Sciatic nerve (tissue), 2 donors: ENCODE measurements at regions not wholly inside any gene's neighbourhood (a gene's known extent, or its start where the extent isn't known, plus 50 kb on each side); places are given as distances from the start of the nearest gene placed in this dataset.
"Not testable (repeated sequence)": the region's sequence is repeated elsewhere in the genome, so short reads cannot be mapped to it uniquely, and the experiment has no call there.

Experiments
- ATAC-seq: fragments of 200-7000 bp; cut with Tn5 transposase; one replicate; pipeline ENCODE4 v1.9.1; 2020; ENCODE audit warnings: mild to moderate bottlenecking, moderate library complexity
- DNase-seq: peaks from one replicate; pipeline ENCODE4 v3.0.0-alpha.2; 2020; ENCODE audit warnings: low spot score
- intact Hi-C: fragments of 100-400 bp; cut with DNase I; formaldehyde crosslinking; loops from one replicate; pipeline ENCODE4 v1.14.2; 2022
- donor health status: DM: no; HTN: no; CAD: no.
- donor health status: DM: no; HTN: no; CAD: no.

- DNase-seq, intact Hi-C loops, ATAC-seq: not testable (repeated sequence)
These were observed 929.5 kb upstream of the LRFN5 start for GRCh38 chr14:40677206-40677605.

- intact Hi-C loops = no loop called here
- DNase-seq = no peak
- no peak for ATAC-seq
These were observed 932.2 kb upstream of the LRFN5 start for GRCh38 chr14:40674502-40674901.

- no peak for ATAC-seq
- intact Hi-C loops = no loop called here
- no peak for DNase-seq
These were observed 950.4 kb upstream of the LRFN5 start for GRCh38 chr14:40656311-40656710.

GRCh38 chr14:40652089-40652691 is 954.5 kb upstream of the LRFN5 start:
- intact Hi-C loops = no loop called here
- ATAC-seq (no peak), DNase-seq (no peak)

GRCh38 chr14:40630471-40630870 is 976.2 kb upstream of the LRFN5 start:
- intact Hi-C loops = no loop called here

GRCh38 chr14:40629551-40630137 is 977.0 kb upstream of the LRFN5 start:
- ATAC-seq, DNase-seq, intact Hi-C loops: not testable (repeated sequence)

More at GRCh38 chr14:40630471-40630870, 976.2 kb upstream of the LRFN5 start:
- DNase-seq (no peak), ATAC-seq (no peak)

GRCh38 chr14:40629144-40629543 is 977.5 kb upstream of the LRFN5 start:
- intact Hi-C loops = no loop called here
- ATAC-seq (no peak), DNase-seq (no peak)

GRCh38 chr14:40623643-40624042 is 983.0 kb upstream of the LRFN5 start:
- no peak for ATAC-seq

GRCh38 chr14:40618225-40618898 is 988.3 kb upstream of the LRFN5 start:
- intact Hi-C loops = no loop called here
- ATAC-seq (no peak), DNase-seq (no peak)

More at GRCh38 chr14:40623643-40624042, 983.0 kb upstream of the LRFN5 start:
- DNase-seq = no peak
- intact Hi-C loops = no loop called here

- DNase-seq = no peak
- intact Hi-C loops = no loop called here
- no peak for ATAC-seq
These were observed 990.1 kb upstream of the LRFN5 start for GRCh38 chr14:40616579-40616978.

- intact Hi-C loops = no loop called here
- DNase-seq = no peak
- no peak for ATAC-seq
These were observed 1005.6 kb upstream of the LRFN5 start for GRCh38 chr14:40601063-40601462.

GRCh38 chr14:40599725-40600124 is 1007.0 kb upstream of the LRFN5 start:
- ATAC-seq = no peak
- intact Hi-C loops = no loop called here
- no peak for DNase-seq

GRCh38 chr14:40581264-40581663 is 1025.4 kb upstream of the LRFN5 start:
- ATAC-seq = no peak
- intact Hi-C loops = no loop called here
- no peak for DNase-seq

- no peak for ATAC-seq
- intact Hi-C loops = no loop called here
- no peak for DNase-seq
These were observed 1029.7 kb upstream of the LRFN5 start for GRCh38 chr14:40576880-40577478.

GRCh38 chr14:40574780-40575179 is 1031.9 kb upstream of the LRFN5 start:
- no peak for DNase-seq
- ATAC-seq = no peak
- intact Hi-C loops = no loop called here

GRCh38 chr14:40525314-40525713 is 1081.4 kb upstream of the LRFN5 start:
- no peak for DNase-seq
- intact Hi-C loops = no loop called here
- no peak for ATAC-seq

- intact Hi-C loops = no loop called here
- DNase-seq (no peak), ATAC-seq (no peak)
These were observed 1083.6 kb upstream of the LRFN5 start for GRCh38 chr14:40523123-40523522.

- ATAC-seq = no peak
- intact Hi-C loops = no loop called here
These were observed 1062.2 kb upstream of the FBXO33 start for GRCh38 chr14:40494483-40494882.

GRCh38 chr14:40487824-40488223 is 1055.6 kb upstream of the FBXO33 start:
- no peak for ATAC-seq
- DNase-seq = no peak
- intact Hi-C loops = no loop called here

More at GRCh38 chr14:40494483-40494882, 1062.2 kb upstream of the FBXO33 start:
- no peak for DNase-seq

- ATAC-seq (no peak), DNase-seq (no peak)
- intact Hi-C loops = no loop called here
These were observed 1053.5 kb upstream of the FBXO33 start for GRCh38 chr14:40485688-40486087.
